K562 (cell line): ENCODE measurements at regions not wholly inside any gene's neighbourhood (a gene's known extent, or its start where the extent isn't known, plus 50 kb on each side); places are given as distances from the start of the nearest gene placed in this dataset.

ENCODE experiments used
- ATAC-seq: fragments of 200-7000 bp; cut with Tn5 transposase; 3 replicates; pipeline ENCODE4 v1.9.1; 2020; ENCODE audit warnings: moderate library complexity
- BruUV-seq: library from RNA; stranded (reverse); fragments of 400-500 nt; replicated peaks from 2 replicates; lab custom pipeline; 2021; lab: Mats Ljungman, UMichigan
- CTCF ChIA-PET: fragments of 300-600 bp; formaldehyde crosslinking; extraction: SDS; loops from one replicate; lab custom pipeline; 2021; ENCODE audit warnings: low intra/inter-chr PET ratio; lab: Yijun Ruan, JAX
- POLR2A ChIA-PET: fragments of 300-600, 350-650 bp; sonication (Branson Sonifier 250); formaldehyde crosslinking; extraction: SDS; loops from one replicate; lab custom pipeline; 2021; ENCODE audit warnings: antibody characterized with exemption, inconsistent platforms; lab: Yijun Ruan, JAX
- DNase-seq, 4 experiments: peaks; one replicate each; pipeline versions ENCODE4 v3.0.0 to v3.0.0-alpha.2; 2011 to 2018; ENCODE audit warnings: low spot score in 3 of 4, mixed read lengths in 3 of 4; ENCODE audit errors: extremely low read depth in 1 of 4
- FAIRE-seq: peaks from 2 replicates; lab custom pipeline; 2011; peaks lifted over from hg19 to GRCh38; lab: Jason Lieb, UNC
- H2AFZ ChIP-seq: 2 replicates; pipeline ENCODE4 v1.6.0; 2011; ENCODE audit warnings: low read depth, low read length, control low read depth, inconsistent platforms
- H3K27ac ChIP-seq: fragments of 200-600 bp; 3 replicates; pipeline ENCODE4 v1.8.0; 2011; ENCODE audit warnings: low read depth, mild to moderate bottlenecking, control low read depth, inconsistent platforms, low read length, moderate library complexity, mixed read lengths; ENCODE audit errors: extremely low read depth
- H3K27me3 ChIP-seq, 2 experiments: fragments of 300-600 bp in 1 of 2; 2 replicates in 1 of 2; 3 replicates in 1 of 2; pipeline versions ENCODE4 v1.6.0 to v1.8.0; 2011; ENCODE audit warnings: inconsistent platforms in 2 of 2, low read length in 2 of 2, mild to moderate bottlenecking in 1 of 2, mixed read lengths in 1 of 2, moderate library complexity in 1 of 2; ENCODE audit not compliant: control insufficient read depth in 2 of 2, insufficient read depth in 2 of 2
- H3K36me3 ChIP-seq: fragments of 300-600 bp; 3 replicates; pipeline ENCODE4 v1.8.0; 2011; ENCODE audit warnings: mild to moderate bottlenecking, low read length, inconsistent platforms; ENCODE audit not compliant: control insufficient read depth, insufficient read depth
- H3K4me1 ChIP-seq, 2 experiments: fragments of 200-600 bp in 1 of 2; replicated peaks in 1 of 2; 2 replicates in 1 of 2; 3 replicates in 1 of 2; pipeline versions ENCODE4 v1.5.1 to v1.8.0; 2011; ENCODE audit warnings: inconsistent platforms in 2 of 2, low read length in 2 of 2, mild to moderate bottlenecking in 1 of 2, mixed read lengths in 1 of 2, moderate library complexity in 1 of 2; ENCODE audit not compliant: control insufficient read depth in 2 of 2, insufficient read depth in 2 of 2
- H3K4me2 ChIP-seq: 2 replicates; pipeline ENCODE4 v1.6.1; 2011; ENCODE audit warnings: low read length, control low read depth, inconsistent platforms, mixed read lengths; ENCODE audit not compliant: insufficient read depth
- H3K4me3 ChIP-seq: fragments of 200-600 bp; sonication (generic), shearing (Covaris generic); 2 replicates; pipeline ENCODE4 v1.5.1; 2016; ENCODE audit warnings: control low read depth, inconsistent platforms
- H3K79me2 ChIP-seq: fragments of 200-600 bp; 3 replicates; pipeline ENCODE4 v1.8.0; 2011; ENCODE audit warnings: low read length, inconsistent platforms; ENCODE audit not compliant: control insufficient read depth, insufficient read depth
- H3K9ac ChIP-seq, 2 experiments: 2 replicates each; pipeline versions ENCODE4 v1.6.0 to v1.6.1; 2011; ENCODE audit warnings: low read depth in 2 of 2, low read length in 2 of 2, control low read depth in 1 of 2, inconsistent platforms in 1 of 2, mild to moderate bottlenecking in 1 of 2, mixed read lengths in 1 of 2; ENCODE audit not compliant: insufficient read depth in 1 of 2
- H3K9me1 ChIP-seq: one replicate; pipeline ENCODE4 v1.6.0; 2011; ENCODE audit warnings: inconsistent platforms, mild to moderate bottlenecking, low read length, moderate library complexity; ENCODE audit not compliant: control insufficient read depth, insufficient read depth
- H3K9me3 ChIP-seq: replicated peaks from 2 replicates; pipeline ENCODE4 v1.5.1; 2011; ENCODE audit warnings: low read depth, low read length, inconsistent platforms; ENCODE audit not compliant: control insufficient read depth, insufficient read depth
- H4K20me1 ChIP-seq: replicated peaks from 2 replicates; pipeline ENCODE4 v1.6.1; 2011; ENCODE audit warnings: low read length, inconsistent platforms, mixed read lengths; ENCODE audit not compliant: control insufficient read depth, insufficient read depth
- ETV6 ChIP-seq, 3 experiments: fragments of 150-350 bp in 1 of 3; sonication (generic) in 1 of 3; formaldehyde crosslinking in 1 of 3; IDR thresholded peaks; 2 replicates each; pipeline versions ENCODE4 v1.6.1 to v1.8.0; 2014 to 2022; ENCODE audit warnings: borderline replicate concordance in 2 of 3, low read depth in 2 of 3, antibody characterized with exemption in 1 of 3, low read length in 1 of 3, mild to moderate bottlenecking in 1 of 3, missing genetic modification reagents in 1 of 3
- NFXL1 ChIP-seq: fragments of 450-650 bp; formaldehyde crosslinking; IDR thresholded peaks from 2 replicates; pipeline ENCODE4 v1.4.0; 2021; ENCODE audit warnings: mild to moderate bottlenecking
- POLR3A ChIP-seq: IDR thresholded peaks from 2 replicates; pipeline ENCODE4 v1.6.1; 2011; ENCODE audit warnings: borderline replicate concordance, mild to moderate bottlenecking, moderate library complexity; ENCODE audit not compliant: insufficient read length, insufficient read depth; ENCODE audit errors: extremely low read depth
- PREB ChIP-seq: sonication (generic); formaldehyde crosslinking; IDR thresholded peaks from 2 replicates; pipeline ENCODE4 v1.8.1; 2023; ENCODE audit warnings: mild to moderate bottlenecking, missing genetic modification reagents
- RBM14 ChIP-seq: fragments of 200-400 bp; formaldehyde crosslinking; IDR thresholded peaks from 2 replicates; pipeline ENCODE4 v1.6.1; 2018; ENCODE audit warnings: low read depth, mild to moderate bottlenecking, low read length, moderate library complexity, borderline replicate concordance; ENCODE audit not compliant: insufficient read depth
- SNIP1 ChIP-seq: fragments of 450-650 bp; IDR thresholded peaks from 2 replicates; pipeline ENCODE4 v1.7.1; 2017; ENCODE audit warnings: low read depth, mild to moderate bottlenecking
- TAL1 ChIP-seq: fragments of 450-650 bp; IDR thresholded peaks from 2 replicates; pipeline ENCODE4 v1.6.1; 2016; ENCODE audit warnings: mild to moderate bottlenecking
- ZBED1 ChIP-seq: IDR thresholded peaks from 2 replicates; pipeline ENCODE4 v1.6.1; 2014
- ZHX1 ChIP-seq: fragments of 150-350 bp; conservative IDR thresholded peaks from 2 replicates; pipeline ENCODE4 v1.6.1; 2014; ENCODE audit warnings: low read length
- ZMIZ1 ChIP-seq, 2 experiments: fragments of 150-350 bp in 1 of 2; IDR thresholded peaks; 2 replicates each; pipeline ENCODE4 v1.6.1; 2012 to 2016; ENCODE audit warnings: low read depth in 2 of 2, low read length in 2 of 2, mild to moderate bottlenecking in 1 of 2, moderate library complexity in 1 of 2
- ZNF668 ChIP-seq: fragments of 250-450 bp; sonication (Bioruptor Pico); IDR thresholded peaks from 2 replicates; pipeline ENCODE4 v1.8.0; 2022; ENCODE audit warnings: mild to moderate bottlenecking, inconsistent platforms
- ZNF695 ChIP-seq: fragments of 450-650 bp; formaldehyde crosslinking; IDR thresholded peaks from 2 replicates; pipeline ENCODE4 v1.4.0; 2020; ENCODE audit warnings: mild to moderate bottlenecking, moderate library complexity
- ZNF785 ChIP-seq: fragments of 250-450 bp; sonication (Bioruptor Pico); IDR thresholded peaks from 2 replicates; pipeline ENCODE4 v1.4.0; 2020; ENCODE audit warnings: mild to moderate bottlenecking
- in situ Hi-C: fragments of 300-500 bp; cut with MboI; formaldehyde crosslinking; loops from 4 replicates; pipeline ENCODE4 v1.15.0; 2018; ENCODE audit warnings: inconsistent platforms, mixed read lengths
- intact Hi-C: fragments of 100-400 bp; cut with micrococcal nuclease; formaldehyde crosslinking; loops from 2 replicates; pipeline ENCODE4 v1.14.2; 2022

- FAIRE-seq (no peak), DNase-seq (no peak)
- H3K4me3 ChIP-seq, result no peak overlapping the region
- intact Hi-C loops, result no loop called here
- H3K4me2 ChIP-seq, result no peak overlapping the region
- 0 out of 5 replicates have a peak, but pooled peaks cover 0 to 3% of the 10 kb centered on the region in 2 experiments for H3K27me3 ChIP-seq
- H3K9ac ChIP-seq, result no peak overlapping the region
- no peak overlapping the region for H3K27ac ChIP-seq
- TF ChIP-seq ZMIZ1 (IDR thresholded peaks at IDR 0.05; ENCODE audit: low read depth in 2 of 2, low read length in 2 of 2), result no peak
- TF ChIP-seq SNIP1, result no peak
- no peak for TF ChIP-seq ZNF695
- TF ChIP-seq POLR3A, result no peak
- no peak for TF ChIP-seq ZBED1
- TF ChIP-seq ZNF668, result no peak
- TF ChIP-seq PREB, result no peak
- no peak for TF ChIP-seq ETV6 (IDR thresholded peaks at IDR 0.05; ENCODE audit: borderline replicate concordance in 1 of 2, low read depth in 2 of 2, low read length in 1 of 2)
- TF ChIP-seq ETV6 (CRISPR knock-in tag; IDR thresholded peaks at IDR 0.05; ENCODE audit: borderline replicate concordance), result no peak
- no peak for TF ChIP-seq ZNF785
- no peak for TF ChIP-seq RBM14
- no peak for TF ChIP-seq NFXL1 (CRISPR knock-in tag)
- TF ChIP-seq TAL1, result no peak
- TF ChIP-seq ZHX1, result no peak
- TF ChIP-seq, all 486 proteins: peak for 0
- no TSS peak for BruUV-seq
- no peaks in the 10 kb centered on the region for H3K4me1 ChIP-seq
- no peaks in the 10 kb centered on the region for H3K79me2 ChIP-seq
- no peak overlapping the region for H2AFZ ChIP-seq
- CTCF ChIA-PET, result no interaction called here
- no peak for ATAC-seq
- in situ Hi-C loops, result no loop called here
- no peaks in the 10 kb centered on the region for H3K36me3 ChIP-seq
- POLR2A ChIA-PET, result no interaction called here
- no peaks in the 10 kb centered on the region for H3K9me1 ChIP-seq
- no peaks in the 10 kb centered on the region for H3K9me3 ChIP-seq
- 0 out of 2 replicates have a peak, but pooled peaks cover 2% of the 10 kb centered on the region for H4K20me1 ChIP-seq
These were observed 136.6 kb upstream of the VANGL1 start for GRCh38 chr1:115505148-115505571.
